ENCODE measurements at regions not wholly inside any gene's neighbourhood (a gene's known extent, or its start where the extent isn't known, plus 50 kb on each side); places are given as distances from the start of the nearest gene placed in this dataset.

DNA sequence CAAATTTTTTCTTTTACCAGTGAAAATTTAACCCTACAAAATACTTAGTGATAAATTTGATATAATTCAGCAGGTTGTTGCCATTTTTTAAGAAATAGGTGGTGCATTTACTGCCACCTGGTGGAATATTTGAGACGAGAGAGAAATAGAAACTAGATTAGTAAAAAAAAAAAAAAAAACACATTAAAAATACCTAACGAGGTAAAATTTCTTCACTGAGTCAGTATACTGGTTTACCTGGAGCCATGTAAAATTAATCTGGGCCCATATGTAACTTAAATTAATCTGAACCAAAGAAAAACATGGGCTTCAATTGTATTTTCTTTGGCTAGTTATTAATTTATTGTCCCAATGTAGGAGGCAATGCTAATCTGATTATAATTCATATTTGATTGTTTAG, 520.8 kb downstream of the EPM2A start:
- TF ChIP-seq, protein P1, sequence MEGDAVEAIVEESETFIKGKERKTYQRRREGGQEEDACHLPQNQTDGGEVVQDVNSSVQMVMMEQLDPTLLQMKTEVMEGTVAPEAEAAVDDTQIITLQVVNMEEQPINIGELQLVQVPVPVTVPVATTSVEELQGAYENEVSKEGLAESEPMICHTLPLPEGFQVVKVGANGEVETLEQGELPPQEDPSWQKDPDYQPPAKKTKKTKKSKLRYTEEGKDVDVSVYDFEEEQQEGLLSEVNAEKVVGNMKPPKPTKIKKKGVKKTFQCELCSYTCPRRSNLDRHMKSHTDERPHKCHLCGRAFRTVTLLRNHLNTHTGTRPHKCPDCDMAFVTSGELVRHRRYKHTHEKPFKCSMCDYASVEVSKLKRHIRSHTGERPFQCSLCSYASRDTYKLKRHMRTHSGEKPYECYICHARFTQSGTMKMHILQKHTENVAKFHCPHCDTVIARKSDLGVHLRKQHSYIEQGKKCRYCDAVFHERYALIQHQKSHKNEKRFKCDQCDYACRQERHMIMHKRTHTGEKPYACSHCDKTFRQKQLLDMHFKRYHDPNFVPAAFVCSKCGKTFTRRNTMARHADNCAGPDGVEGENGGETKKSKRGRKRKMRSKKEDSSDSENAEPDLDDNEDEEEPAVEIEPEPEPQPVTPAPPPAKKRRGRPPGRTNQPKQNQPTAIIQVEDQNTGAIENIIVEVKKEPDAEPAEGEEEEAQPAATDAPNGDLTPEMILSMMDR (IDR thresholded peaks at IDR 0.05; ENCODE audit: low read length), result peak; percentile 67
- TF ChIP-seq EZH2 (IDR thresholded peaks at IDR 0.05; ENCODE audit: borderline replicate concordance, low read length), result no peak

All from OCI-LY1 (cell line).